PC-9 (cell line): ENCODE measurements at regions not wholly inside any gene's neighbourhood (a gene's known extent, or its start where the extent isn't known, plus 50 kb on each side); places are given as distances from the start of the nearest gene placed in this dataset.

ENCODE experiments used
- BruUV-seq: library from RNA; stranded (reverse); fragments of 400-500 nt; replicated peaks from 2 replicates; lab custom pipeline; 2021; lab: Mats Ljungman, UMichigan
- CTCF ChIA-PET: fragments of 300-600 bp; sonication (Branson Sonifier 250); formaldehyde crosslinking; loops from one replicate; lab custom pipeline; 2022; ENCODE audit warnings: antibody characterized with exemption; lab: Charles Lee
- POLR2A ChIA-PET: fragments of 300-600 bp; sonication (Branson Sonifier 250); formaldehyde crosslinking; loops from one replicate; lab custom pipeline; 2022; ENCODE audit warnings: antibody characterized with exemption; ENCODE audit not compliant: unreplicated experiment; lab: Charles Lee
- DNase-seq, 2 experiments: peaks; one replicate each; pipeline versions ENCODE4 v3.0.0 to v3.0.0-alpha.2; 2015 to 2022; ENCODE audit warnings: mixed read lengths in 1 of 2
- H2AFZ ChIP-seq: fragments of 200-600 bp; sonication (generic); 2 replicates; pipeline ENCODE4 v1.8.1; 2017; ENCODE audit warnings: antibody characterized with exemption
- H3F3A ChIP-seq: fragments of 200-600 bp; sonication (generic); 2 replicates; pipeline ENCODE4 v1.8.1; 2017; ENCODE audit warnings: antibody characterized with exemption, mild to moderate bottlenecking, low read depth; ENCODE audit not compliant: insufficient read depth
- H3K27ac ChIP-seq: fragments of 200-600 bp; sonication (generic); 2 replicates; pipeline ENCODE4 v1.6.1; 2016; ENCODE audit warnings: mixed run types
- H3K27me3 ChIP-seq: fragments of 200-600 bp; sonication (generic); 2 replicates; pipeline ENCODE4 v1.6.1; 2016; ENCODE audit warnings: low read depth, mixed run types; ENCODE audit not compliant: insufficient read depth
- H3K36me3 ChIP-seq: fragments of 200-600 bp; sonication (generic); 2 replicates; pipeline ENCODE4 v1.6.1; 2016; ENCODE audit warnings: low read depth, mixed run types
- H3K4me1 ChIP-seq: fragments of 200-600 bp; sonication (generic); replicated peaks from 2 replicates; pipeline ENCODE4 v1.6.1; 2016; ENCODE audit warnings: mixed run types; ENCODE audit not compliant: insufficient read depth
- H3K4me2 ChIP-seq: fragments of 200-600 bp; sonication (generic); 2 replicates; pipeline ENCODE4 v1.6.1; 2017; ENCODE audit warnings: mixed run types
- H3K4me3 ChIP-seq: fragments of 200-600 bp; sonication (generic); 2 replicates; pipeline ENCODE4 v1.6.1; 2016; ENCODE audit warnings: mixed run types
- H3K79me2 ChIP-seq: fragments of 200-600 bp; sonication (generic); 2 replicates; pipeline ENCODE4 v1.6.1; 2017; ENCODE audit warnings: low read depth, mixed run types
- H3K9me2 ChIP-seq: fragments of 200-600 bp; sonication (generic); 2 replicates; pipeline ENCODE4 v1.8.1; 2017; ENCODE audit warnings: mild to moderate bottlenecking; ENCODE audit not compliant: insufficient read depth
- H3K9me3 ChIP-seq: fragments of 200-600 bp; sonication (generic); 2 replicates; pipeline ENCODE4 v1.8.1; 2016; ENCODE audit warnings: low read depth; ENCODE audit not compliant: insufficient read depth
- H4K20me1 ChIP-seq: fragments of 200-600 bp; sonication (generic); 2 replicates; pipeline ENCODE4 v1.8.1; 2017; ENCODE audit not compliant: insufficient read depth
- CTCF ChIP-seq: fragments of 200-600 bp; sonication (generic); conservative IDR thresholded peaks from 2 replicates; pipeline ENCODE4 v1.6.1; 2017; ENCODE audit warnings: mixed run types, antibody characterized with exemption, mild to moderate bottlenecking, moderate library complexity
- EZH2 ChIP-seq: fragments of 200-600 bp; sonication (generic); IDR thresholded peaks from 2 replicates; pipeline ENCODE4 v1.8.0; 2017; ENCODE audit warnings: antibody characterized with exemption, low read depth
- intact Hi-C: fragments of 100-400 bp; cut with micrococcal nuclease; formaldehyde crosslinking; loops from one replicate; pipeline ENCODE4 v1.10.0; 2022; ENCODE audit not compliant: unreplicated experiment

GRCh38 chr18:37691162-37691561 lies 125.6 kb upstream of the CELF4 start:
- Histone ChIP-seq H3K4me3 (no peak overlapping the region), H3K79me2 (no peaks in the 10 kb centered on the region), H4K20me1 (no peaks in the 10 kb centered on the region), H3K4me2 (no peak overlapping the region), H3F3A (no peaks in the 10 kb centered on the region), H3K36me3 (no peaks in the 10 kb centered on the region), H2AFZ (no peak overlapping the region), H3K9me2 (no peaks in the 10 kb centered on the region), H3K4me1 (no peaks in the 10 kb centered on the region), H3K27me3 (0 out of 2 replicates have a peak, but pooled peaks cover 2% of the 10 kb centered on the region), H3K27ac (no peak overlapping the region), H3K9me3 (no peaks in the 10 kb centered on the region)
- ChIA-PET CTCF (no interaction called here), POLR2A (no interaction called here)
- DNase-seq, result no peak
- TF ChIP-seq EZH2 (no peak), CTCF (no peak)
- intact Hi-C loops, result no loop called here
- BruUV-seq, result no TSS peak

GRCh38 chr18:37689841-37690240 lies 124.2 kb upstream of the CELF4 start:
- DNase-seq, result no peak
- POLR2A ChIA-PET, result no interaction called here

DNA sequence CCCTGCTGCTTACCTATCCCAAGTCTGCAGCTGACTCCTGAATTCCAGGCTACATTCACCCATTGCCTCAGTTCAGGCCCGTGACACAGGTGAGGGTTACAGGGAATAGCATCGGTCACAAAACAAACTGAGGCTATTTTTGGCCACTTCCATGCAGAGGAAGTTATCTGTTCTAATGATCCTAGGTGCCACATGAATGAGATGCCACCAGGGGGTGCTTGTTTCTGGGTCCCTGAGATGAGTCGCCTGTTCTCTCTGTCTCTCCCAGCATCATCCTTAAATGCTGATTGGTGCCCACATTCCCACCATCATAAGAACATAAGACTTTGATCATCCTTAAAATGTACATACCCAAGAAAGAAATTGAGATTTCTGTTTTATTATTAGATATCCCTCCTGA lies 119.0 kb upstream of the CELF4 start:
- Histone ChIP-seq H2AFZ (no peak overlapping the region), H3K9me2 (no peaks in the 10 kb centered on the region), H3F3A (no peaks in the 10 kb centered on the region), H3K36me3 (no peaks in the 10 kb centered on the region), H3K4me2 (no peak overlapping the region), H3K4me3 (no peak overlapping the region), H3K9me3 (no peaks in the 10 kb centered on the region), H4K20me1 (no peaks in the 10 kb centered on the region), H3K27me3 (no peaks in the 10 kb centered on the region), H3K27ac (no peak overlapping the region), H3K4me1 (no peaks in the 10 kb centered on the region), H3K79me2 (no peaks in the 10 kb centered on the region)
- no peak for TF ChIP-seq CTCF
- TF ChIP-seq EZH2, result no peak
- intact Hi-C loops, result no loop called here
- no TSS peak for BruUV-seq
- POLR2A ChIA-PET, result no interaction called here
- CTCF ChIA-PET, result no interaction called here
- DNase-seq, result no peak

More at GRCh38 chr18:37689841-37690240, 124.2 kb upstream of the CELF4 start:
- Histone ChIP-seq H3K27me3 (no peaks in the 10 kb centered on the region), H3K79me2 (no peaks in the 10 kb centered on the region), H3K4me1 (no peaks in the 10 kb centered on the region), H3K27ac (no peak overlapping the region), H2AFZ (no peak overlapping the region), H3K9me2 (no peaks in the 10 kb centered on the region), H3K9me3 (no peaks in the 10 kb centered on the region), H3F3A (no peaks in the 10 kb centered on the region), H3K4me2 (no peak overlapping the region), H3K4me3 (no peak overlapping the region), H4K20me1 (no peaks in the 10 kb centered on the region), H3K36me3 (no peaks in the 10 kb centered on the region)
- TF ChIP-seq CTCF, result no peak
- no peak for TF ChIP-seq EZH2
- intact Hi-C loops, result no loop called here
- CTCF ChIA-PET, result no interaction called here
- no TSS peak for BruUV-seq
